ENCODE measurements at regions not wholly inside any gene's neighbourhood (a gene's known extent, or its start where the extent isn't known, plus 50 kb on each side); places are given as distances from the start of the nearest gene placed in this dataset.

- Histone ChIP-seq H3K27me3 (ENCODE audit: control insufficient read depth, insufficient read depth, low read length) (no peaks in the 10 kb centered on the region), H3K14ac (replicated peaks; ENCODE audit: low read depth, low read length) (no peak overlapping the region), H4K5ac (ENCODE audit: low read depth, low read length) (no peak overlapping the region), H3K4me2 (ENCODE audit: low read depth, low read length) (no peak overlapping the region), H3K79me1 (ENCODE audit: low read depth in 1 of 2, low read length in 2 of 2) (no peaks in the 10 kb centered on the region), H2BK20ac (ENCODE audit: low read depth, low read length) (no peak overlapping the region), H2AFZ (replicated peaks; ENCODE audit: low read length, poor library complexity) (no peak overlapping the region), H3K56ac (ENCODE audit: extremely low read depth, insufficient read depth, low read length) (no peak overlapping the region), H3K23ac (ENCODE audit: low read depth, low read length) (no peak overlapping the region), H4K91ac (ENCODE audit: insufficient read depth, low read depth, low read length) (no peak overlapping the region), H3K9me3 (ENCODE audit: control insufficient read depth, insufficient read depth, low read length) (no peaks in the 10 kb centered on the region), H4K20me1 (ENCODE audit: insufficient read depth, low read length) (no peaks in the 10 kb centered on the region), H3K36me3 (ENCODE audit: control insufficient read depth, insufficient read depth, low read length) (no peaks in the 10 kb centered on the region), H2AK9ac (replicated peaks; ENCODE audit: low read depth, low read length, poor library complexity) (no peak overlapping the region), H3K4me1 (ENCODE audit: control insufficient read depth, insufficient read depth, low read length) (no peaks in the 10 kb centered on the region), H3K9me1 (ENCODE audit: insufficient read depth, low read length) (no peaks in the 10 kb centered on the region), H3K27ac (ENCODE audit: insufficient read depth, low read length) (no peak overlapping the region), H2AK5ac (ENCODE audit: low read depth, low read length) (no peak overlapping the region), H2BK15ac (ENCODE audit: low read depth, low read length) (no peak overlapping the region), H3K4ac (ENCODE audit: low read depth, low read length) (no peak overlapping the region), H3K9ac (ENCODE audit: low read depth, low read length) (no peak overlapping the region), H4K8ac (ENCODE audit: low read depth in 2 of 2, low read length in 2 of 2) (no peak overlapping the region), H2BK5ac (ENCODE audit: low read depth, low read length, poor library complexity, severe bottlenecking) (no peak overlapping the region), H3K18ac (ENCODE audit: low read depth, low read length) (no peak overlapping the region), H3K4me3 (ENCODE audit: insufficient read depth, low read depth, low read length) (no peak overlapping the region), H2BK120ac (ENCODE audit: low read depth, low read length) (no peak overlapping the region)
- dilution Hi-C loops (cut with HindIII; ENCODE audit: low sequenced_read_pairs, unreplicated experiment) = no loop called here
- no peak for TF ChIP-seq NFE2L2 (IDR thresholded peaks at IDR 0.05; ENCODE audit: low read depth, low read length)
- TF ChIP-seq RAD21 (IDR thresholded peaks at IDR 0.05; ENCODE audit: low read length) = no peak
- TF ChIP-seq RCOR1 (IDR thresholded peaks at IDR 0.05; ENCODE audit: insufficient replicate concordance, low read length) = no peak
- intact Hi-C loops (cut with micrococcal nuclease) = no loop called here
- ATAC-seq (ENCODE audit: low read depth) = no peak
- ChIA-PET CTCF (interaction anchor here (0.7 to 1.3 kb wide), 2 partner anchors 13 to 38 kb away, joined by 3 to 4 read pairs; no protein-coding TSS in a partner anchor), POLR2A (ENCODE audit: unreplicated experiment) (no interaction called here)
- BruUV-seq (replicated peaks) = no TSS peak
- in situ Hi-C loops (cut with MboI; ENCODE audit: low sequenced_read_pairs) = no loop called here
- no CpG with 5 or more reads among the region's 3 CpGs for WGBS, 2 experiments (ENCODE audit: extremely low coverage in 2 of 2, insufficient read length in 1 of 2)
- no peak for DNase-seq
Observed at GRCh38 chr10:80700252-80700651, 162.6 kb downstream of the SH2D4B start.

Measured in IMR-90 (cell line).